H9 (cell line): ENCODE measurements at regions not wholly inside any gene's neighbourhood (a gene's known extent, or its start where the extent isn't known, plus 50 kb on each side); places are given as distances from the start of the nearest gene placed in this dataset.

Source experiments
- DNase-seq: peaks from one replicate; pipeline ENCODE4 v3.0.0-alpha.2; 2017
- H2AFZ ChIP-seq: one replicate; pipeline ENCODE4 v1.6.1; 2013; ENCODE audit warnings: mild to moderate bottlenecking, low read length, control low read depth, moderate library complexity
- H2AK5ac ChIP-seq: 2 replicates; pipeline ENCODE4 v1.6.1; 2013; ENCODE audit warnings: low read length, control low read depth, mixed read lengths; ENCODE audit not compliant: insufficient read length
- H2BK120ac ChIP-seq: one replicate; pipeline ENCODE4 v1.6.1; 2013; ENCODE audit warnings: low read depth, mild to moderate bottlenecking, low read length, control low read depth, inconsistent platforms; ENCODE audit not compliant: poor library complexity, severe bottlenecking
- H2BK12ac ChIP-seq: 2 replicates; pipeline ENCODE4 v1.6.1; 2013; ENCODE audit warnings: low read length, control low read depth, mixed read lengths, low read depth; ENCODE audit not compliant: insufficient read length
- H2BK15ac ChIP-seq: 2 replicates; pipeline ENCODE4 v1.6.1; 2013; ENCODE audit warnings: low read depth, low read length, control low read depth
- H2BK20ac ChIP-seq: one replicate; pipeline ENCODE4 v1.6.1; 2013; ENCODE audit warnings: low read depth, mild to moderate bottlenecking, low read length, control low read depth, inconsistent platforms; ENCODE audit not compliant: poor library complexity, severe bottlenecking
- H2BK5ac ChIP-seq: 2 replicates; pipeline ENCODE4 v1.6.1; 2013; ENCODE audit warnings: low read length, control low read depth, mixed read lengths; ENCODE audit not compliant: insufficient read length
- H3K14ac ChIP-seq: 2 replicates; pipeline ENCODE4 v1.6.1; 2013; ENCODE audit warnings: low read length, control low read depth; ENCODE audit not compliant: insufficient read depth
- H3K18ac ChIP-seq: 2 replicates; pipeline ENCODE4 v1.6.1; 2013; ENCODE audit warnings: low read depth, mild to moderate bottlenecking, mixed read lengths, low read length, control low read depth; ENCODE audit not compliant: insufficient read length
- H3K23ac ChIP-seq: 2 replicates; pipeline ENCODE4 v1.6.1; 2013; ENCODE audit warnings: low read length, control low read depth, mixed read lengths, low read depth; ENCODE audit not compliant: insufficient read length
- H3K23me2 ChIP-seq: 2 replicates; pipeline ENCODE4 v1.6.1; 2013; ENCODE audit warnings: low read depth, mild to moderate bottlenecking, mixed read lengths, low read length, control low read depth; ENCODE audit not compliant: insufficient read length, poor library complexity, severe bottlenecking
- H3K27ac ChIP-seq: 2 replicates; pipeline ENCODE4 v1.5.1; 2013; ENCODE audit warnings: low read length, control low read depth, mixed read lengths, low read depth; ENCODE audit not compliant: insufficient read length
- H3K27me3 ChIP-seq: 2 replicates; pipeline ENCODE4 v1.6.1; 2013; ENCODE audit warnings: low read length, control low read depth, inconsistent platforms; ENCODE audit not compliant: insufficient read depth
- H3K4ac ChIP-seq: 2 replicates; pipeline ENCODE4 v1.6.1; 2013; ENCODE audit warnings: low read depth, mild to moderate bottlenecking, control low read depth, inconsistent platforms, low read length, moderate library complexity
- H3K4me1 ChIP-seq: 2 replicates; pipeline ENCODE4 v1.6.1; 2013; ENCODE audit warnings: low read length, control low read depth, inconsistent platforms; ENCODE audit not compliant: insufficient read depth
- H3K4me2 ChIP-seq: 2 replicates; pipeline ENCODE4 v1.6.1; 2013; ENCODE audit warnings: low read length, control low read depth, mixed read lengths; ENCODE audit not compliant: insufficient read length, insufficient read depth
- H3K56ac ChIP-seq: 2 replicates; pipeline ENCODE4 v1.6.1; 2013; ENCODE audit warnings: low read depth, mild to moderate bottlenecking, mixed read lengths, low read length, control low read depth; ENCODE audit not compliant: insufficient read length
- H3K79me1 ChIP-seq: 2 replicates; pipeline ENCODE4 v1.6.1; 2013; ENCODE audit warnings: low read depth, mild to moderate bottlenecking, moderate library complexity, low read length, control low read depth, inconsistent platforms; ENCODE audit not compliant: insufficient read depth, poor library complexity, severe bottlenecking
- H3K79me2 ChIP-seq: 2 replicates; pipeline ENCODE4 v1.6.1; 2013; ENCODE audit warnings: low read length, control low read depth, inconsistent platforms; ENCODE audit not compliant: insufficient read depth
- H3K9ac ChIP-seq: 2 replicates; pipeline ENCODE4 v1.6.1; 2013; ENCODE audit warnings: low read length, control low read depth, mixed read lengths; ENCODE audit not compliant: insufficient read length; ENCODE audit errors: extremely low read depth
- H3K9me3 ChIP-seq: one replicate; pipeline ENCODE4 v1.6.1; 2013; ENCODE audit warnings: low read depth, low read length, inconsistent platforms; ENCODE audit not compliant: control insufficient read depth
- H3T11ph ChIP-seq: one replicate; pipeline ENCODE4 v1.6.1; 2013; ENCODE audit warnings: mild to moderate bottlenecking, low read length, control low read depth, inconsistent platforms
- H4K20me1 ChIP-seq: one replicate; pipeline ENCODE4 v1.6.1; 2013; ENCODE audit not compliant: control insufficient read depth, insufficient read length, insufficient read depth
- H4K5ac ChIP-seq: 2 replicates; pipeline ENCODE4 v1.6.1; 2013; ENCODE audit warnings: low read depth, mild to moderate bottlenecking, mixed read lengths, low read length, control low read depth; ENCODE audit not compliant: insufficient read length
- H4K8ac ChIP-seq: replicated peaks from 2 replicates; pipeline ENCODE4 v1.6.1; 2013; ENCODE audit warnings: low read length, control low read depth, mixed read lengths, low read depth; ENCODE audit not compliant: insufficient read length
- H4K91ac ChIP-seq: 2 replicates; pipeline ENCODE4 v1.6.1; 2013; ENCODE audit warnings: low read depth, mild to moderate bottlenecking, moderate library complexity, mixed read lengths, low read length, control low read depth; ENCODE audit not compliant: insufficient read length
- H3K27ac Mint-ChIP-seq, 3 experiments: 2 replicates in 2 of 3; 3 replicates in 1 of 3; pipeline ENCODE4 v1.8.0; 2020 to 2021; ENCODE audit warnings: mixed read lengths in 3 of 3, mild to moderate bottlenecking in 1 of 3, moderate library complexity in 1 of 3
- H3K27me3 Mint-ChIP-seq: 2 replicates; pipeline ENCODE4 v1.8.0; 2021; ENCODE audit warnings: low read depth, mild to moderate bottlenecking, moderate library complexity, mixed read lengths
- H3K36me3 Mint-ChIP-seq, 3 experiments: 2 replicates in 2 of 3; 3 replicates in 1 of 3; pipeline ENCODE4 v1.8.0; 2020 to 2021; ENCODE audit warnings: low read depth in 3 of 3, mixed read lengths in 3 of 3; ENCODE audit not compliant: insufficient read depth in 1 of 3
- H3K4me1 Mint-ChIP-seq, 2 experiments: 2 replicates each; pipeline ENCODE4 v1.8.0; 2020; ENCODE audit warnings: mixed read lengths in 2 of 2
- H3K4me3 Mint-ChIP-seq, 2 experiments: 2 replicates in 1 of 2; 3 replicates in 1 of 2; pipeline ENCODE4 v1.8.0; 2020 to 2021; ENCODE audit warnings: mild to moderate bottlenecking in 2 of 2, mixed read lengths in 2 of 2, moderate library complexity in 1 of 2
- H3K9me3 Mint-ChIP-seq, 2 experiments: 2 replicates in 1 of 2; 3 replicates in 1 of 2; pipeline ENCODE4 v1.8.0; 2020; ENCODE audit warnings: mild to moderate bottlenecking in 2 of 2, mixed read lengths in 2 of 2, moderate library complexity in 1 of 2
- CTCF ChIP-seq: fragments of 200-600 bp; sonication (generic); conservative IDR thresholded peaks from 3 replicates; pipeline ENCODE4 v1.8.0; 2021; ENCODE audit warnings: antibody characterized with exemption, mild to moderate bottlenecking
- WGBS: extraction: QIAGEN DNeasy Blood & Tissue Kit; methylation state at CpG from one replicate; pipeline ENCODE4 v1.1.7; 2013; ENCODE audit warnings: missing lambda C conversion rate, low lambda C conversion rate, mixed read lengths; ENCODE audit not compliant: insufficient read length; ENCODE audit errors: extremely low coverage; 5-methylcytosine and 5-hydroxymethylcytosine counted together

GRCh38 chr10:42475168-42476098 is 162.9 kb downstream of the ZNF33B start:
- H3K4me2 ChIP-seq = no peak overlapping the region
- no peak overlapping the region for H2BK120ac ChIP-seq
- Mint-ChIP-seq H3K4me1 (no peaks in the 10 kb centered on the region), H3K27me3 (peaks cover 3% of the 10 kb centered on the region; the same call in 1 of the 2 replicates), H3K9me3 (peaks cover 88 to 93% of the 10 kb centered on the region in 2 experiments), H3K36me3 (peaks cover 4 to 25% (median 16%) of the 10 kb centered on the region in 3 experiments; a peak in 5 of 7 replicates), H3K4me3 (no peak overlapping the region), H3K27ac (no peak overlapping the region)
- no peak overlapping the region for H2BK15ac ChIP-seq
- DNase-seq = no peak
- WGBS = no CpG with 5 or more reads among the region's 52 CpGs
- no peak overlapping the region for H2AFZ ChIP-seq
- no peak overlapping the region for H2BK5ac ChIP-seq
- H4K91ac ChIP-seq = no peak overlapping the region
- no peak overlapping the region for H3K14ac ChIP-seq
- no peaks in the 10 kb centered on the region for H3K27me3 ChIP-seq
- no peaks in the 10 kb centered on the region for H3K23me2 ChIP-seq
- no peak overlapping the region for H2BK20ac ChIP-seq
- no peak overlapping the region for H3K9ac ChIP-seq
- H3T11ph ChIP-seq = no peak overlapping the region
- H2BK12ac ChIP-seq = no peak overlapping the region
- H4K8ac ChIP-seq = no peak overlapping the region
- no peaks in the 10 kb centered on the region for H3K79me1 ChIP-seq
- H3K56ac ChIP-seq = no peak overlapping the region
- no peaks in the 10 kb centered on the region for H3K79me2 ChIP-seq
- H2AK5ac ChIP-seq = no peak overlapping the region
- no peak overlapping the region for H3K27ac ChIP-seq
- H3K4me1 ChIP-seq = no peaks in the 10 kb centered on the region
- H3K4ac ChIP-seq = no peak overlapping the region
- no peak overlapping the region for H4K5ac ChIP-seq
- peaks cover 69% of the 10 kb centered on the region for H3K9me3 ChIP-seq
- H4K20me1 ChIP-seq = no peaks in the 10 kb centered on the region
- TF ChIP-seq CTCF = no peak
- no peak overlapping the region for H3K18ac ChIP-seq
- H3K23ac ChIP-seq = no peak overlapping the region
